ENCODE measurements at regions not wholly inside any gene's neighbourhood (a gene's known extent, or its start where the extent isn't known, plus 50 kb on each side); places are given as distances from the start of the nearest gene placed in this dataset.
"Not testable (repeated sequence)": the region's sequence is repeated elsewhere in the genome, so short reads cannot be mapped to it uniquely, and the experiment has no call there.

DNA sequence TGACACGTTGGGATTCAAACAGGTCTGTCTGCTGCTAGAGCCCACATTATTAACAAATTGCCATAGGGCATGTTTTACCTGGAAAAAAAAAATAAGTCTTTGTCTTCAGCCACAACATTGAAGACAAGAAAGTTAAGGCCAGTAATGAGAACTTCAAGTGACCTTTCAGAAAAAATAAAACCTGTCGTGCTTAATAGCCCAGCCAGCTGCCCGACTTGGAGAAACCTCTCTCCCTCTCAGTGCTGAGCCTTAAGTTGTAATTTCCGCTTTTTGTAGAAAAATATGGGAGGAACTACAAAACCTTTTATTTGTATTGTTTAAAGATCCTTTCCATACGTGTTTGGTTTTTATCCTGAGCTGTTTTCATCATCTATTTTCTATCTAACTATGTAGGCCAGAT is 454.3 kb upstream of the SLITRK6 start:
- DNase-seq (ENCODE audit: low spot score): not testable (repeated sequence)

DNA sequence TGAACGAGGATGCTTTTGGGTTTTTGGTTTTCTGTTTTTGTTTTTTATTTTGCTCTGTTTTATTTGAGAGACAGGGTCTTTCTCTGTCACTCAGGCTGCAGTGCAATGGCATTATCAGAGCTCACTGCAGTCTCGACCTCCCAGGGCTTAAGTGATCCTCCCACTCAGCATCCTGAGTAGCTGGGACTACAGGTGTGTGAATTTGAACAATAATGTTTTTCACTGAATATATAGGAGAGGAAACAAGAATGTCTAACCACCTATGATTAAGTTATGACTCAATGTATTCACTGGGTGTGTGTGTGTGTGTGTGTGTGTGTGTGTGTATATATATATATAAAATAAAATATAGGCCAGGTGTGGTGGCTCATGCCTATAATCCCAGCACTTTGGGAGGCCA is 456.6 kb upstream of the SLITRK6 start:
- DNase-seq (ENCODE audit: low spot score): not testable (repeated sequence)

GRCh38 chr13:86269511-86269910 is 470.3 kb upstream of the SLITRK6 start:
- DNase-seq (ENCODE audit: low spot score): no peak

DNA sequence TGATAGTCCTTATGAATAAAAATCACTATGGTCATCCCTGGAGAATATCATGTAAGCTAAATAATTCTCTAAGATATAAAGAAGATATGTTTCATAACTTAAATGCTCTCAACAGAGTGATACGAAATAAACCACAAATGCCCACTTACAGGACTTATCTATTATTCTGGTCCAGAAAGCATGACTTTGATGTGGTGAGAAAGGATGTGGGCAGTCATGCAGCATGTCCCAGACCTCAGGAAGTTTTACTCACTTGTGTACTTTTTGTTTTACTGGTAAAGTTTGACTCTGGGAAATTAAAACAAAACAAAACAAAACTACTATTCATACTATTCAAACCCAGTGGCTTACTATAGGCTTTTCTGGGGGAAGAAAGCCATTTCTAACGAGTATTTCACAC is 483.2 kb upstream of the SLITRK6 start:
- no peak for DNase-seq (ENCODE audit: low spot score)

GRCh38 chr13:86283031-86283430 is 483.8 kb upstream of the SLITRK6 start:
- DNase-seq (ENCODE audit: low spot score): no peak

DNA sequence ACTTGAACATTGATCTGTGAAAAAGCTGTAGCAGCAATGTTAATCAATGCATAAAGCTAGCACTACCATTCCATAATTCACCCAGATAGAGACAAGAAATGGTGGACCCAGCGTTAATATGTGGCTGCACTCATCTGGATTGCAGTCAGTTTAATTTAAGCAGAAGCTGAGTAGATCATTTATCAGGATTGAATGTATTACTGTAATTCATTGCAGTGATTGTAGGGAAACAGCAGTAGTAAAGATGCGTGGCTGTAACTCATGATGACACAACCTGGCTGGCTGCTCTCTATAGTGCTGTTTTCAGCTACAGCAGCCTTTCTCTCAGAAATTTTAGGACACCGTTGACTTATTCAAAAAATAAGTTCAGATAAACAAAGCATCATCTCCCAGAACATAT is 499.5 kb upstream of the SLITRK6 start:
- no peak for DNase-seq (ENCODE audit: low spot score)

DNA sequence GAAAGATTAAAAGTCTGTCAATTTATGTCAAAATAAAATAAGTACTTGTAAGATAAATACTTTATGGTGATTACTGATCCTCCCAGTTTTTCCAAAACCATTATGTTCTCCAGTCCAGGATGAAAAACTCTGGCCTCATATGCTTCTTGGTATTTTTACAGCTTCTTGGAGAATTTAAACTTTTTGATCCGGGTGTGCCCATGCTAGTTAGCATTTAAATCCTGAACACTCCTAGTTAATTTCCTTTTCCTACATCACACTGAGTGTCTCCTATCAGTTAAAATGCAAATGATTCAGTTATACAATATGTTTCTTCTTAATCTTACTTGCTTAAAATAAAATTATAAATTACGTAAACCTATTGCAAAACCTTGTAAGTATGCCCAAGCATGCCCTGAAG is 499.9 kb upstream of the SLITRK6 start:
- DNase-seq (ENCODE audit: low spot score): no peak

- no peak for DNase-seq (ENCODE audit: low spot score)
These were observed 510.7 kb upstream of the SLITRK6 start for GRCh38 chr13:86309881-86310280.

DNA sequence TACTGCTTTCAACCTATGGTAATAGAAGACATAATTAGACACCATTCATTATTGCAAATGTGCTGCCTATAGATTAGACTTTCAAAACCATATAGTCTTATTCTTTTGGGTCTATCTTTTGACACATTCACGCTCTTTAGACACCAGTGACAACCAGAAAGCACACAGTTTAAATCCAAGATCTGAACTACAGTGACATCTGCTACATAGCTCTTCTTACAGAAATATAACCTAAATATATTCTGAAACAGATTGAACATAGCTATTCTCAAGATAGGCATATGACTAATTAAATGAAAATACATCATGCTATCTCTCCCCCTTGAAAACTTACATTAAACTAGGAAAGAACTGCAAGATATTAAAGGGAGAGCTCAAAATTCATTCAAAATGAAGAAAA is 514.2 kb upstream of the SLITRK6 start:
- no peak for DNase-seq (ENCODE audit: low spot score)

GRCh38 chr13:86318450-86318849 is 519.2 kb upstream of the SLITRK6 start:
- no peak for DNase-seq (ENCODE audit: low spot score)

DNA sequence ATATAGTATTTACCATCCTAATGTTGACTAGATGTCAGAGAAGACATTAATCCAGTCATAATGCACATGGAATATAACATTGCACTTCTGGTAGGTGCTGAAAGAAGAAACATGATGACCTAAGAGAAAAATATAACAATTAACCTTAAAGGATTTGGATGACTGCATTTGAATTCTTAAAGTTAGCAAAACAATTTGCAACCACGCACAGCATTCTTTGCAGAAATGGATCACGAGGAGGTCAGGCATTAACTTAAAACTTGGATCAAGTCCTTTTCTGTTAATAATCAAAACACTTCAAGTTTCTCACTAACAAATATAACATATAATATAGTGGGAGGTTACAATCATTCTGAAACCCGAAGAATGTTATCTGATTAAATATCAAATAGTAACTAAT is 525.0 kb upstream of the SLITRK6 start:
- DNase-seq (ENCODE audit: low spot score): no peak

DNA sequence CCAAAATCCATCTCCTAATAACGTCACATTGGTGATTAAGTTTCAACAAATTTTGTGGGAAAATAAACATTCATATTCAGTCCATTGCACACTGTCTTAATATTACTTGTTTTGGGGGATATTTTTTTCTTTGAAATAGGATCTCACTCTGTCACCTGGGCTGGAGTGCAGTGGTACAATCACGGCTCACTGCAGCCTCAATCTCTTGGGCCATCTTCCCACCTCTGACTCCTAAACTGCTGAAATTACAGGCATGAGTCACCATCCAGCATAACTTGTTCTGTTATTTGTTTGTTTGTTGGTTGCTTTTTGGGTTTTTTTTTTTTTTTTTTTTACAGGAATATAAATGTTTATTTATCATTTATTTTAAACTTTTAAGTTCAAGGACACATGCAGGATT is 556.1 kb upstream of the SLITRK6 start:
- no peak for DNase-seq (ENCODE audit: low spot score)

- no peak for DNase-seq (ENCODE audit: low spot score)
These were observed 557.9 kb upstream of the SLITRK6 start for GRCh38 chr13:86357106-86357505.

- not testable (repeated sequence) for DNase-seq (ENCODE audit: low spot score)
These were observed 564.5 kb upstream of the SLITRK6 start for GRCh38 chr13:86363749-86364148.

- DNase-seq (ENCODE audit: low spot score): no peak
These were observed 569.7 kb upstream of the SLITRK6 start for GRCh38 chr13:86368924-86369323.

DNA sequence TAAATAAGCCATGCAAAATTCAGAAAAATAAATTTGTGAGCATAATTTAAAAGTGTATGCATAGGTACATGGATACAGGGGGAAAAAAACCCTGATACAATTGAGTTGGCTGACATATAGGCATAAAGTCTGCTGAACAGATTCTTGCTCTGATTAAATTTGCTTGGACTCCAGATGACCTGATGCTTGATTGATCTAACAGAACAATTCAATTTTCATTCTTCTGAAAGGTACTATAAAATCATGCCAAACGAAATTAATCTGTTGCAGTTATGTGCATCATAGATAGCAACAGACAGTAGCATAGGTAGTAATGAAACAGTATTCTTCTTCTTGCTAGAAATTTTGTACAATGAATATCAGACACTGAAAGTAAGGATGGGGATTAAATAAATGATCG is 578.2 kb upstream of the SLITRK6 start:
- no peak for DNase-seq (ENCODE audit: low spot score)

DNA sequence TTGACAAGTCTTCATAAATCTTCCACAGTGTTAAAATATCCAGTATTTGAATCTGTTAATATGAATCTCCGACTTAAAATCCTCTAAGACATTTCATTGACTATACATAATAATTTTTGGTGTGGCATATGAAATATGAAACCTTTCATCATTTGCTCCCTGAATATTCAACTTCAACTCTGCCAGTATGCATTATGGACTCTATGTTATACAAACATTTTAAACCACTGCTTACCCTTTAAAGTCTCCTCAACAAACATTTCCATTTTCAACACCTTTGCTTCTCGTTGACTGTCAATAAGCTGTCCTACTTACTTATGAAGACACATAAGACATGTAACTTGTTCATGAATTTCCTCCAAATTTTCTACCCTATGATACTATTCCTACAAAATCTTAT is 579.4 kb upstream of the SLITRK6 start:
- DNase-seq (ENCODE audit: low spot score): no peak

DNA sequence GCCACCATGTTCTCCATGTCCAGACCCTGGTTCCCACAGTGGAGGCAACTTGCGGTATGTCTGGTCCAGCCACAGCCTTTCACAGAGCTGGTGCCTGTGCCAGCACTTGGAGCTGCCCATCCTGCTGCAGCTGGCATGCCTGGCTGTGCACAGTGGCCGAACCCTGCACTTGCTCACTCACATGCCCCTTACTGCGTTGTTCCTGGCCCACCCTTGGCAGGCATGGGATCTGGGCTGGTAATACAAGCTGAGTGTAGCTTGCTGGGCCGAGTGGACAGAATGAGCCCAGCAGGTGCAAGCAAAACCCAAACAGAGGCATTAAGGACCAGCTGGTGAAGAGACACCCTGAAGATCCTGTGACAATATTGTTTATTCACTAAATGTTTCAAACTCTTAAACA is 583.9 kb upstream of the SLITRK6 start:
- no peak for DNase-seq (ENCODE audit: low spot score)

DNA sequence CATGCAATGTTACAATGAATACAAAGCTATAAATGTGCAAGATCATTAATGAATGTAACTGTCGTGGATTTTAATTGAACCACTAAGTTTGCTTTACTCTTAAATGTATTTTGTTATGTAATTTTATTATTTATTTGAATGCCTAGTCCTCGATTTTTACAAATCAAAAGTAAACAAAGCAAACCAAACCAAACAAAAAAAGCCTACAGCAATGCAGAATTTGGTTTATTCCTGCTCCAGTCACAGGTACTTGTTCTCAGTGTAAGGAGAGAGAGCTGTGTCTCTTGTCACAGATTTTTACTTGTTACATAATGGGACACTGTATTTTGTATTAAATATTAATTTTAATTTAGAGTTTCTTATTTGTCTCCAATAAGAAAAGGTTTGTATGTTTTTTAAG is 584.3 kb upstream of the SLITRK6 start:
- DNase-seq (ENCODE audit: low spot score): no peak

- no peak for DNase-seq (ENCODE audit: low spot score)
These were observed 598.4 kb upstream of the SLITRK6 start for GRCh38 chr13:86397635-86398034.

- no peak for DNase-seq (ENCODE audit: low spot score)
These were observed 600.4 kb upstream of the SLITRK6 start for GRCh38 chr13:86399572-86399971.

DNA sequence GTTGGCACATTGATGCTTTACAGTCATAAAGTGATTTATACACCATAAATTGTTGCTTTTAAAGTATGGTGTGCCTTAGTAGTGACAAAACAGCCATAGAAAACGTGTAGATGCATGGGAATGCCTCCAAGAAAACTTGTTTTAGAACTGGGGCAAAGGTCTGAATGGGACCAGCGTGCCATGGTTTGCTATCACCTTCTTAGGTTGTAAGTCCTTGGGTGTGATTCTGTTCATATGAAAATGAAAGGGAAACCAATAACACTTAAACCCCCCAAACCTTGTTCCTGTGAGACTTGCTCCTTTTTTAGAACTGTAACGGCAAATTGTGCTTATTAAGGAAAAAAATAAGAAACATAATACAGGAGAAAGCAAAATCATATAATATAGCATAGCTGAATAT is 603.3 kb upstream of the SLITRK6 start:
- DNase-seq (ENCODE audit: low spot score): no peak

GRCh38 chr13:86403181-86403580 is 604.0 kb upstream of the SLITRK6 start:
- no peak for DNase-seq (ENCODE audit: low spot score)

DNA sequence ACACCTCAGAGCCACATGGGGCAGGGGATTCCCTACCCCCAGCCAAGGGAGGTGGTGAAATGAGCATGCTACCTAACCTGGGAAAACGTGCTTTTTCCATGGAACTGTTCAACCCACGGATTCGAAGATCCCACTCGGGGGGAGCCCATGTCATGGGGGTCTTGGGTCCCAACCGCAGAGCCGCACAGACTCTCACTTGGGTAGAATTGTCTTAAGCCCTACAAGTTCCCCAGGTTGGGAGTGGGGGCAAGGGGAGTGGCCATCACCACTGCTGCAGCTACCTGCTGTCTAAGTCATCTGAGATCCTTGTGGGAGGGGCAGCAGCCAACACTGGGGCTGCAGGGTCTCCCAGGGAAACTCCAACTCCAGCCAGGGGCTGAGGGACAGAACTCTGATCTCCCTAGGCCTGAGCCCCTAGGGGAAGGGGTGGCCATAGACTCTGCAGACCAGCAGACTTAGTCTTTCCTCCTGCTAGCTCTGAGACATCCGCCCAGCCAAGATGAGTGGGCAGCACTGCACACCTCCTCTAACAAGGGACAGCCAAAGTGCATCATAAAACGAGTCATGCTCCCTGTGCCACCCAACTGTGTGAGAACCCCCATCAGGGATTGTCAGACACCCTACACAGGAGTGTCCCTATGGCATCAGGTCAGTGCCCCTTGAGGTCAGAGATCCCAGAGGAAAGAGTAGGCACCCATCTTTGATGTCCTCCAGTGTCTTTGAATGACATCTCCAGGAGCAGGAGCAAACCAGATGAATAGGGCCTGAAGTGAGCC is 610.4 kb upstream of the SLITRK6 start:
- no peak for DNase-seq (ENCODE audit: low spot score)
